D341Med (cell line): ENCODE measurements at regions not wholly inside any gene's neighbourhood (a gene's known extent, or its start where the extent isn't known, plus 50 kb on each side); places are given as distances from the start of the nearest gene placed in this dataset.

Experiments used
- DNase-seq: peaks from one replicate; pipeline ENCODE4 v3.0.0; 2012; ENCODE audit warnings: low spot score

DNA sequence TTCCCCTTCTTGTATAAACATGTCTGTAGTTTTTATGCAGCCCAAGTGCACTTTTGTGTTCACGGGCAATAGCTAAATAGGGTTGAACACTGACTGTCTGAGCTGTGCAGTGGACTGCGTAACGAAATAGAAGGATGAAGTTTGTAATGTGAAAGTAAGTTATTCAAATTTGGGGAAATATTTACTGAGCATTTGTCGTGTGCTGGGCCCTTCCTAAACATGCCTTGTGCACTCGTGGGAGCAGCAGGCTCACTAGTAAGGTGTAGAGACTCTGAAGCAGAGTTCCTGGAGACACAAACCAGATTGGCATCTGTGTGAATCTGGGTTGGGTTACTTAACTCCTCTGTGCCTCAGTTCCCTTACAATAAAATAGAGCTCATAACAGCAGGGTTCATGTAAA lies 51.7 kb upstream of the C1QTNF7 start:
- DNase-seq, result no peak

DNA sequence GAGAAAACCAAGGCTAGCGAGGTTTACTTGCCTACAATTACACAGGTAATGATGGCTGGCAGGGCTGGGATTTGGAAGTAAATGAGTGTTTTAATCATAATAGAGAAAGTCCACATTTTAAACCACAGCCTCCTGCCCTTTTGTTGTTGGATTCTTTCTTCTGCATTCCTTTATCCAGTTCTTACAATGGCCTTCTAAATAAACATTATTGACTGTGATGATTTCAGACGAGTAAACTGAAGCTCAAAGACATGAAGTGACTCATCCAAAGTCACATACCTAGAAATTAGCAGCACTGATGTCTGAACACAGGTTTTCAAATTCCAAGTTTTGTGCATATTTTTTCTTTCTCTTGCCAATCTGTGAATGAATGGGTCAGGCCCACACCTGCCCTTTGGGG lies 51.2 kb upstream of the C1QTNF7 start:
- DNase-seq, result no peak
